MCF 10A (cell line): ENCODE measurements at regions not wholly inside any gene's neighbourhood (a gene's known extent, or its start where the extent isn't known, plus 50 kb on each side); places are given as distances from the start of the nearest gene placed in this dataset.

Source experiments
- BruUV-seq: library from RNA; stranded (reverse); fragments of 400-500 nt; replicated peaks from 2 replicates; lab custom pipeline; 2021; lab: Mats Ljungman, UMichigan
- CTCF ChIA-PET: fragments of 300-600 bp; sonication (Branson Sonifier 250); formaldehyde crosslinking; extraction: SDS; loops from one replicate; lab custom pipeline; 2021; ENCODE audit warnings: antibody characterized with exemption, inconsistent platforms; lab: Yijun Ruan, JAX
- POLR2A ChIA-PET: fragments of 300-600, 350-650 bp; sonication (Branson Sonifier 250); formaldehyde crosslinking; extraction: SDS; loops from one replicate; lab custom pipeline; 2020; ENCODE audit warnings: antibody characterized with exemption, inconsistent platforms; lab: Yijun Ruan, JAX
- DNase-seq: peaks from one replicate; pipeline ENCODE4 v3.0.0-alpha.2; 2018; ENCODE audit not compliant: unreplicated experiment
- H3K27ac Mint-ChIP-seq: one replicate; pipeline ENCODE4 v1.8.0; 2022; ENCODE audit warnings: mild to moderate bottlenecking, low read depth, mixed read lengths; ENCODE audit not compliant: unreplicated experiment
- H3K27me3 Mint-ChIP-seq: one replicate; pipeline ENCODE4 v1.8.0; 2022; ENCODE audit warnings: mixed read lengths; ENCODE audit not compliant: insufficient read depth, unreplicated experiment
- H3K36me3 Mint-ChIP-seq: one replicate; pipeline ENCODE4 v1.8.0; 2022; ENCODE audit warnings: mild to moderate bottlenecking, moderate library complexity, mixed read lengths; ENCODE audit not compliant: insufficient read depth, unreplicated experiment
- H3K4me1 Mint-ChIP-seq: one replicate; pipeline ENCODE4 v1.8.0; 2022; ENCODE audit warnings: mixed read lengths; ENCODE audit not compliant: insufficient read depth, unreplicated experiment
- H3K4me3 Mint-ChIP-seq: one replicate; pipeline ENCODE4 v1.8.0; 2022; ENCODE audit warnings: mild to moderate bottlenecking, moderate library complexity, mixed read lengths; ENCODE audit not compliant: unreplicated experiment
- H3K9me3 Mint-ChIP-seq: one replicate; pipeline ENCODE4 v1.8.0; 2022; ENCODE audit warnings: mixed read lengths; ENCODE audit not compliant: unreplicated experiment
- intact Hi-C: fragments of 100-400 bp; cut with micrococcal nuclease; formaldehyde crosslinking; loops from 2 replicates; pipeline ENCODE4 v1.14.1; 2022
- TF ChIP-seq, protein P1 (sequence below): fragments of 200-600 bp; IDR thresholded peaks from one replicate; pipeline ENCODE4 v1.8.0; 2022; ENCODE audit warnings: antibody characterized with exemption, mild to moderate bottlenecking; ENCODE audit not compliant: unreplicated experiment

DNA sequence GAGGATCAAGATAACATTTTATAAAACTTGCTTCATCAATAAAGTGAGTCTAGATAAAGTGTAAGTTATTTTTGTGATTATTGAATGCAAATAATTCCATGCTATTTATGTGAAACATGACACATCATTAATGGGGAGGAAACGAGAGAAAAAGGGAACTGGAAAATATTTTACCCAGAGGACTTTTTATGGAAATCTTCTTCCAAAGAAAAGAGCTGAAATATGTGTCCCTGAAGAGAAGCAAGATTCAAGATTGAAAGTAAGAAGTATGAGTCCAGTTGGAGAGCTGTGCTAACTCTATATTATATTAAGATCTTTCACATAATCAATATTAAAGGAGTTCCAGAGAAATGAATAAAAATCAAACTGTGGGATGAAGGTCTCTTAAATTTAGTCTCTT, 1361.8 kb downstream of the GATA3 start:
- no peaks in the 10 kb centered on the region for H3K4me1 Mint-ChIP-seq

DNA sequence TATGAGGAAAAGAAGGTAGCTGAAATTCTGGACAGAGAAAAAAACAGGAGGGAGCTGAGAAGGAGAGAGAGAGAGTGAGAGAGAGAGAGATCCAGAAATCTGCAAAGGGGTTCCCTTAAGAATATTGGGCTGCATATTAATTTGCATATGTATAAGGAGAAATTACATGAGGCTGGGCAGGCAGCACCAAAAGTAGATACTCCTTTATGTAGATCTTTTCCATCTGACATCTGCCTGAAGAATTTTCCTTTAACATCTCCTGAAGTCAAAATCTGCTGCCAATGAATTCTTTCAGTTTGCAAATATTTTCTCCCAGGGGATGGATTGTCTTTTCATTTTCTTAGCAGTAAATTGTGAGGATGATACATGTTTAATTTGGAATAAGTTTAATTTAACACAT, 1365.3 kb downstream of the GATA3 start:
- Mint-ChIP-seq H3K9me3 (peaks cover 10% of the 10 kb centered on the region), H3K36me3 (no peaks in the 10 kb centered on the region), H3K4me3 (no peak overlapping the region), H3K27me3 (no peaks in the 10 kb centered on the region), H3K4me1 (no peaks in the 10 kb centered on the region), H3K27ac (no peak overlapping the region)
- no TSS peak for BruUV-seq
- TF ChIP-seq, protein P1, sequence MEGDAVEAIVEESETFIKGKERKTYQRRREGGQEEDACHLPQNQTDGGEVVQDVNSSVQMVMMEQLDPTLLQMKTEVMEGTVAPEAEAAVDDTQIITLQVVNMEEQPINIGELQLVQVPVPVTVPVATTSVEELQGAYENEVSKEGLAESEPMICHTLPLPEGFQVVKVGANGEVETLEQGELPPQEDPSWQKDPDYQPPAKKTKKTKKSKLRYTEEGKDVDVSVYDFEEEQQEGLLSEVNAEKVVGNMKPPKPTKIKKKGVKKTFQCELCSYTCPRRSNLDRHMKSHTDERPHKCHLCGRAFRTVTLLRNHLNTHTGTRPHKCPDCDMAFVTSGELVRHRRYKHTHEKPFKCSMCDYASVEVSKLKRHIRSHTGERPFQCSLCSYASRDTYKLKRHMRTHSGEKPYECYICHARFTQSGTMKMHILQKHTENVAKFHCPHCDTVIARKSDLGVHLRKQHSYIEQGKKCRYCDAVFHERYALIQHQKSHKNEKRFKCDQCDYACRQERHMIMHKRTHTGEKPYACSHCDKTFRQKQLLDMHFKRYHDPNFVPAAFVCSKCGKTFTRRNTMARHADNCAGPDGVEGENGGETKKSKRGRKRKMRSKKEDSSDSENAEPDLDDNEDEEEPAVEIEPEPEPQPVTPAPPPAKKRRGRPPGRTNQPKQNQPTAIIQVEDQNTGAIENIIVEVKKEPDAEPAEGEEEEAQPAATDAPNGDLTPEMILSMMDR = no peak
- no peak for DNase-seq
- CTCF ChIA-PET = interaction anchor here (0.7 kb wide), 1 partner anchor 466 kb away, joined by 3 read pairs; no protein-coding TSS in a partner anchor
- POLR2A ChIA-PET = no interaction called here
- intact Hi-C loops = no loop called here

More for the DNA sequence above, 1361.8 kb downstream of the GATA3 start:
- H3K27me3 Mint-ChIP-seq = no peaks in the 10 kb centered on the region
- TF ChIP-seq, protein P1 = no peak
- DNase-seq = no peak
- ChIA-PET CTCF (no interaction called here), POLR2A (no interaction called here)
- no TSS peak for BruUV-seq
- intact Hi-C loops = no loop called here
- H3K4me3 Mint-ChIP-seq = no peak overlapping the region
- no peaks in the 10 kb centered on the region for H3K36me3 Mint-ChIP-seq
- H3K27ac Mint-ChIP-seq = no peak overlapping the region
- H3K9me3 Mint-ChIP-seq = peaks cover 10% of the 10 kb centered on the region

DNA sequence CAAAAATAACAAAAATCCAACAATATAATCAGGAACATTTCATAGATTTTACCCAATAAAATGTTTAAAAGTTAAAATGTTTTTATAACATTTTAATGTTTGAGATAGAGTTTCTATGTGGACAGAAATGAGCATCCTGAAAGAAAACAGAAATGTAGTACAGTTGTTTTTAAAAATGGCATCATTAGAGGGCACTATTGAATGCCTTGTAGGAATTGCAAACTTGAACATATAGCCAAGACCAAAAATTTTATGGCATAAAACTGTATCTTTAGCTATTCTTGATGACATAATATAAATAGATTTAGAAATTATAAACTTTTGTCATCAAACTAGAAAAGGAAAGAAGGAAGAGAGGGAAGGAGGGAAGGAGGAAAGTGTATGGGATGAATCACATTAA, 1372.7 kb downstream of the GATA3 start:
- H3K9me3 Mint-ChIP-seq = peaks cover 13% of the 10 kb centered on the region
- CTCF ChIA-PET = interaction anchor here (0.6 to 1.7 kb wide), 4 partner anchors 12 to 1609 kb away, joined by 3 to 5 read pairs (median 3); no protein-coding TSS in a partner anchor
- no TSS peak for BruUV-seq
- TF ChIP-seq, protein P1 = no peak
- no peaks in the 10 kb centered on the region for H3K27me3 Mint-ChIP-seq
- no peaks in the 10 kb centered on the region for H3K36me3 Mint-ChIP-seq
- POLR2A ChIA-PET = interaction anchor here (0.7 kb wide), 1 partner anchor 46 kb away, joined by 3 read pairs; no protein-coding TSS in a partner anchor
- H3K4me1 Mint-ChIP-seq = no peaks in the 10 kb centered on the region
- H3K27ac Mint-ChIP-seq = no peak overlapping the region
- no peak overlapping the region for H3K4me3 Mint-ChIP-seq
- no peak for DNase-seq
- intact Hi-C loops = loop anchor here (5.0 kb wide), 3 partner anchors 170 to 1610 kb away; no protein-coding TSS in a partner anchor

DNA sequence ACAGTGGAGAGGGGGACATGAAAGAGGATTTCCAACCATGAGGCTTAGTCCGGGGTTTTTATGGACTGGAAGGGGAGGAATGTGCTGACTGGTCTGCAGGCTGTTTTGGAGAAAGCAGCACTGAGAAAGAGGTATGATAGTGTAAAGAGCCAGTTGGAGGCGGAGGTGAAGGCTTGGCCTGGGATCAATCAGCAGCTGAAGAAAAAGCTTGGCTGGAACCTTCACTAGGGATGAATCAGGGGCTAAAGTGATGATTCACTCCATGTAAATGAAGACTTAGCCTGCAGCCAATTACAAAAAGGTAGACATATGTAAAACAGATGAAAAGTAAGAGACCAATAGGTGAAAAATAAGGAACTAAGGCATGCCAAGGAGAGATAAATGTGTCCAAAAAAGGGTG, 1382.6 kb downstream of the GATA3 start:
- TF ChIP-seq, protein P1 = no peak
- no TSS peak for BruUV-seq
- Mint-ChIP-seq H3K27ac (no peak overlapping the region), H3K27me3 (no peaks in the 10 kb centered on the region), H3K4me1 (no peaks in the 10 kb centered on the region), H3K4me3 (no peak overlapping the region), H3K9me3 (peaks cover 7% of the 10 kb centered on the region), H3K36me3 (no peaks in the 10 kb centered on the region)
- peak; percentile 34 for DNase-seq
- intact Hi-C loops = no loop called here
- POLR2A ChIA-PET = no interaction called here
- CTCF ChIA-PET = no interaction called here
